ENCODE measurements at regions not wholly inside any gene's neighbourhood (a gene's known extent, or its start where the extent isn't known, plus 50 kb on each side); places are given as distances from the start of the nearest gene placed in this dataset.

GRCh38 chr4:120215350-120215749 lies 148.7 kb upstream of the MAD2L1 start:
- TF ChIP-seq ZNF274 (IDR thresholded peaks at IDR 0.05; ENCODE audit: low read depth, low read length) = no peak
- TF ChIP-seq SUZ12 (IDR thresholded peaks at IDR 0.05; ENCODE audit: extremely low read depth, insufficient read depth, insufficient read length) = no peak
- no peak for TF ChIP-seq YY1 (IDR thresholded peaks at IDR 0.05; ENCODE audit: insufficient read depth, insufficient read length)
